Suprapubic skin (tissue), 4 donors: ENCODE measurements at regions not wholly inside any gene's neighbourhood (a gene's known extent, or its start where the extent isn't known, plus 50 kb on each side); places are given as distances from the start of the nearest gene placed in this dataset.

ENCODE experiments used
- EP300 ChIP-seq: sonication (generic); formaldehyde crosslinking; IDR thresholded peaks from one replicate; pipeline ENCODE4 v1.6.1; 2017; ENCODE audit warnings: antibody characterized with exemption
- POLR2A ChIP-seq, 2 donors: fragments of 450-650 bp; IDR thresholded peaks; one replicate each; pipeline ENCODE4 v1.6.1; 2017; ENCODE audit warnings: antibody characterized with exemption in 2 of 2, mild to moderate bottlenecking in 2 of 2, moderate library complexity in 2 of 2
- POLR2AphosphoS5 ChIP-seq, 3 donors: sonication (generic); formaldehyde crosslinking; IDR thresholded peaks; one replicate each; pipeline ENCODE4 v1.6.1; 2017; ENCODE audit warnings: antibody characterized with exemption in 3 of 3
- TF ChIP-seq, protein P1 (sequence below), 2 donors: fragments of 200-600 bp in 1 of 2; fragments of 450-650 bp in 1 of 2; sonication (generic) in 1 of 2; IDR thresholded peaks; one replicate each; pipeline ENCODE4 v1.5.1; 2016 to 2019; ENCODE audit warnings: antibody characterized with exemption in 2 of 2, mild to moderate bottlenecking in 1 of 2, moderate library complexity in 1 of 2

DNA sequence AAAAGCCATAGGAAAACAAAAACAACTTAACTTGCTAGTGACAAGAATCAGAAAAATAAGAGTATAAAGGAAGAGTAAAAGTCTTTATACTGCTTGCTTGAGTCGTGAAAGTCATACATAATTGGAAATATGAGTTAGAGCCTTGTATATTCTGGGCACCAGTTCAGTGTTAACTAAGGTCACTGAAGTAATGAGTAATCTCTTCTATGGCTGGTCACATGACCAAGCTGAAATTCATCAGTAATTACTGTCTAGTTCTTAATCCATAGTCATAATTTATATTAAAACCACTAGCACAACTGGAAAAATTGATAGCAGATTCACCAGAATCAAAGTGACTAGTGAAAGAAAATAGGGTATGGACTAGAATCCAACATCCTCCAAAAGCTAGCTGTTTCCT is 84.4 kb upstream of the SLC5A12 start:
- TF ChIP-seq EP300 (no peak), POLR2A (IDR thresholded peaks at IDR 0.05) (no peak), POLR2AphosphoS5 (IDR thresholded peaks at IDR 0.05) (no peak)
- TF ChIP-seq, protein P1, sequence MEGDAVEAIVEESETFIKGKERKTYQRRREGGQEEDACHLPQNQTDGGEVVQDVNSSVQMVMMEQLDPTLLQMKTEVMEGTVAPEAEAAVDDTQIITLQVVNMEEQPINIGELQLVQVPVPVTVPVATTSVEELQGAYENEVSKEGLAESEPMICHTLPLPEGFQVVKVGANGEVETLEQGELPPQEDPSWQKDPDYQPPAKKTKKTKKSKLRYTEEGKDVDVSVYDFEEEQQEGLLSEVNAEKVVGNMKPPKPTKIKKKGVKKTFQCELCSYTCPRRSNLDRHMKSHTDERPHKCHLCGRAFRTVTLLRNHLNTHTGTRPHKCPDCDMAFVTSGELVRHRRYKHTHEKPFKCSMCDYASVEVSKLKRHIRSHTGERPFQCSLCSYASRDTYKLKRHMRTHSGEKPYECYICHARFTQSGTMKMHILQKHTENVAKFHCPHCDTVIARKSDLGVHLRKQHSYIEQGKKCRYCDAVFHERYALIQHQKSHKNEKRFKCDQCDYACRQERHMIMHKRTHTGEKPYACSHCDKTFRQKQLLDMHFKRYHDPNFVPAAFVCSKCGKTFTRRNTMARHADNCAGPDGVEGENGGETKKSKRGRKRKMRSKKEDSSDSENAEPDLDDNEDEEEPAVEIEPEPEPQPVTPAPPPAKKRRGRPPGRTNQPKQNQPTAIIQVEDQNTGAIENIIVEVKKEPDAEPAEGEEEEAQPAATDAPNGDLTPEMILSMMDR (IDR thresholded peaks at IDR 0.05): no peak
